MM.1S (cell line): ENCODE measurements at regions not wholly inside any gene's neighbourhood (a gene's known extent, or its start where the extent isn't known, plus 50 kb on each side); places are given as distances from the start of the nearest gene placed in this dataset.

Experiments
- DNase-seq: peaks from one replicate; pipeline ENCODE4 v3.0.0-alpha.2; 2015
- H2AFZ ChIP-seq: fragments of 300-600 bp; sonication (generic); 2 replicates; pipeline ENCODE4 v1.6.0; 2016; ENCODE audit warnings: antibody characterized with exemption, low read length
- H3F3A ChIP-seq: fragments of 300-600 bp; sonication (generic); 2 replicates; pipeline ENCODE4 v1.6.1; 2016; ENCODE audit warnings: mild to moderate bottlenecking, antibody characterized with exemption, low read length, moderate library complexity, mixed read lengths; ENCODE audit not compliant: insufficient read depth
- H3K27ac ChIP-seq: fragments of 300-600 bp; sonication (generic); 2 replicates; pipeline ENCODE4 v1.5.1; 2016; ENCODE audit warnings: mild to moderate bottlenecking, low read length
- H3K27me3 ChIP-seq: fragments of 300-600 bp; sonication (generic); replicated peaks from 2 replicates; pipeline ENCODE4 v1.6.0; 2016; ENCODE audit warnings: low read length; ENCODE audit not compliant: insufficient read depth
- H3K36me3 ChIP-seq: fragments of 300-600 bp; sonication (generic); replicated peaks from 2 replicates; pipeline ENCODE4 v1.6.1; 2016; ENCODE audit warnings: mild to moderate bottlenecking, low read length, mixed read lengths; ENCODE audit not compliant: insufficient read depth
- H3K4me1 ChIP-seq: fragments of 300-600 bp; sonication (generic); 2 replicates; pipeline ENCODE4 v1.6.1; 2016; ENCODE audit warnings: low read length, mixed read lengths
- H3K4me2 ChIP-seq: fragments of 300-600 bp; sonication (generic); 2 replicates; pipeline ENCODE4 v1.6.0; 2016; ENCODE audit warnings: low read depth, low read length
- H3K4me3 ChIP-seq: fragments of 300-600 bp; sonication (generic); 2 replicates; pipeline ENCODE4 v1.5.1; 2016; ENCODE audit warnings: low read length, mixed read lengths
- H3K79me2 ChIP-seq: fragments of 300-600 bp; sonication (generic); 2 replicates; pipeline ENCODE4 v1.6.1; 2016; ENCODE audit warnings: mixed run types, low read length, mixed read lengths
- H3K9ac ChIP-seq: fragments of 300-600 bp; sonication (generic); 2 replicates; pipeline ENCODE4 v1.6.1; 2016; ENCODE audit warnings: low read length, mixed read lengths
- H3K9me2 ChIP-seq: fragments of 300-600 bp; sonication (generic); replicated peaks from 2 replicates; pipeline ENCODE4 v1.6.1; 2016; ENCODE audit warnings: mild to moderate bottlenecking, low read length, mixed read lengths; ENCODE audit not compliant: insufficient read depth
- H3K9me3 ChIP-seq: fragments of 300-600 bp; sonication (generic); replicated peaks from 2 replicates; pipeline ENCODE4 v1.6.1; 2016; ENCODE audit warnings: mild to moderate bottlenecking, low read length, mixed read lengths; ENCODE audit not compliant: insufficient read depth
- H4K20me1 ChIP-seq: fragments of 300-600 bp; sonication (generic); 2 replicates; pipeline ENCODE4 v1.6.1; 2016; ENCODE audit warnings: mild to moderate bottlenecking, low read length, moderate library complexity, mixed read lengths; ENCODE audit not compliant: insufficient read depth
- EZH2 ChIP-seq: fragments of 300-600 bp; sonication (generic); optimal IDR thresholded peaks from 2 replicates; pipeline ENCODE3; 2017; ENCODE audit warnings: low read depth, mild to moderate bottlenecking, antibody characterized with exemption, low read length, mixed read lengths
- EZH2phosphoT487 ChIP-seq: fragments of 300-600 bp; sonication (generic); IDR thresholded peaks from 2 replicates; pipeline ENCODE4 v1.6.1; 2018; ENCODE audit warnings: antibody characterized with exemption, low read length
- TF ChIP-seq, protein P1 (sequence below): fragments of 300-600 bp; sonication (generic); IDR thresholded peaks from 2 replicates; pipeline ENCODE4 v1.5.1; 2016; ENCODE audit warnings: antibody characterized with exemption, low read length, mixed read lengths

GRCh38 chr4:71125137-71125536, 131.7 kb downstream of the DCK start:
- H3K36me3 ChIP-seq = no peaks in the 10 kb centered on the region
- no peak overlapping the region for H3K27ac ChIP-seq
- no peaks in the 10 kb centered on the region for H4K20me1 ChIP-seq
- no peaks in the 10 kb centered on the region for H3F3A ChIP-seq
- no peaks in the 10 kb centered on the region for H3K27me3 ChIP-seq
- no peak overlapping the region for H3K9ac ChIP-seq
- H3K4me3 ChIP-seq = no peak overlapping the region
- H2AFZ ChIP-seq = no peak overlapping the region
- no peaks in the 10 kb centered on the region for H3K9me2 ChIP-seq
- H3K4me1 ChIP-seq = no peaks in the 10 kb centered on the region
- TF ChIP-seq EZH2 (no peak), EZH2phosphoT487 (no peak)
- TF ChIP-seq, protein P1, sequence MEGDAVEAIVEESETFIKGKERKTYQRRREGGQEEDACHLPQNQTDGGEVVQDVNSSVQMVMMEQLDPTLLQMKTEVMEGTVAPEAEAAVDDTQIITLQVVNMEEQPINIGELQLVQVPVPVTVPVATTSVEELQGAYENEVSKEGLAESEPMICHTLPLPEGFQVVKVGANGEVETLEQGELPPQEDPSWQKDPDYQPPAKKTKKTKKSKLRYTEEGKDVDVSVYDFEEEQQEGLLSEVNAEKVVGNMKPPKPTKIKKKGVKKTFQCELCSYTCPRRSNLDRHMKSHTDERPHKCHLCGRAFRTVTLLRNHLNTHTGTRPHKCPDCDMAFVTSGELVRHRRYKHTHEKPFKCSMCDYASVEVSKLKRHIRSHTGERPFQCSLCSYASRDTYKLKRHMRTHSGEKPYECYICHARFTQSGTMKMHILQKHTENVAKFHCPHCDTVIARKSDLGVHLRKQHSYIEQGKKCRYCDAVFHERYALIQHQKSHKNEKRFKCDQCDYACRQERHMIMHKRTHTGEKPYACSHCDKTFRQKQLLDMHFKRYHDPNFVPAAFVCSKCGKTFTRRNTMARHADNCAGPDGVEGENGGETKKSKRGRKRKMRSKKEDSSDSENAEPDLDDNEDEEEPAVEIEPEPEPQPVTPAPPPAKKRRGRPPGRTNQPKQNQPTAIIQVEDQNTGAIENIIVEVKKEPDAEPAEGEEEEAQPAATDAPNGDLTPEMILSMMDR = no peak
- DNase-seq = no peak
- no peak overlapping the region for H3K4me2 ChIP-seq
- no peaks in the 10 kb centered on the region for H3K79me2 ChIP-seq
- H3K9me3 ChIP-seq = no peaks in the 10 kb centered on the region

DNA sequence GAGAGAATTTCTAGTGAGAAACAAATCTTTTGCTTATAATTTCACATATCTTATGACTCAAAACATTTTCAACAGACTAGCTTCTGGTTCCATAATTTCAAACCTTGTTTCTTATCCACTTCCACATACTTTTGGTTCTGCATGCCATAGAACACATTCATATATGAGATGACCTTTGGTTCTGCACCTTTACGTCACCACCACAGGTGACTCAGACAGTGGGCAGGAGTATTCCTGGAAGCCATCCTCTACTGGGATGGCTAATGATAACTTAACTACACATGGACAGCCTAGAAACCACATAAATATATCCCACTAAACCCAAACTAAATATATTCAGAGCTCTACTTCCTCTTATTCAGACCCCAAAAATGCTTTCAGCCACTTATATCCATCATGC, 133.3 kb downstream of the DCK start:
- Histone ChIP-seq H3K9ac (no peak overlapping the region), H3K36me3 (no peaks in the 10 kb centered on the region), H3K4me1 (no peaks in the 10 kb centered on the region), H3K27me3 (no peaks in the 10 kb centered on the region), H2AFZ (no peak overlapping the region), H3K79me2 (no peaks in the 10 kb centered on the region), H4K20me1 (no peaks in the 10 kb centered on the region), H3F3A (no peaks in the 10 kb centered on the region), H3K9me3 (no peaks in the 10 kb centered on the region), H3K27ac (no peak overlapping the region), H3K4me2 (no peak overlapping the region), H3K4me3 (no peak overlapping the region), H3K9me2 (no peaks in the 10 kb centered on the region)
- TF ChIP-seq EZH2phosphoT487 (no peak), EZH2 (no peak)
- TF ChIP-seq, protein P1 = no peak
- DNase-seq = no peak

DNA sequence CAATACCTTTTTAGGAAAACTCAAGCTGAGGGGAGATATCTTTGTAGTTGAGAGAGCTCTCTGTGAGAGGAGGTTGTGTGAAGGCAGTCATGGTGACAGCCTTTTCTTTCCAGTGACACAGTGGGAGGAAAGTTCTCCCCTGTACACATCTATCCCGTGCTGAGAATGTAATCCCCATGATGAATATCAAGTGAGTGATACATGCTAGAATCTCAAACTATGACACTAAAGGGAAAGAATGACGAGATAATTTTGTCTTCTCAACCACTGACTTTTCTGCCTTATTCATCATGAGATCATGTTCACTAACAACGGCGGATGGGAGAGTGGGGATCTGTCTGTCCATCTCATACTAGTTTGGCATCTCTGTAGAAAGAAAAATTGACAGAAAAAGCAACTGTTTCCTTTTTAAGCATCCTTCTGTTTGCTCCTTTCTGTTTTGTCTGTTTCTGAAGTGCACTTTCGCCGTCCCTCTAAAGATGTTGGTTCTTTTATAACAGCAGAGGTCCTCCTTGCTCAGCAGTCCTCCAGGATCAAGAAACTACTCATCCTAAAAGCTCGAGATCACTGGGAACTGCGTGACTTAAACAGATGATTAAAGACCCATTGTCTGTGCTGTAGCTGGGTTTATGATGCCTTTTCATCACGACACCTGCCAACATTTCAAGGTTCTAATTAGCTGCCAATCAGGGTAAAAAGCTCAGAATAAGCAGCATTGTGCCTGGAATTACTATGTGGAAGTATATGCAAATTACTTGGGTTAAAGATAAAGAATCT, 137.6 kb downstream of the DCK start:
- TF ChIP-seq EZH2phosphoT487 (no peak), EZH2 (no peak)
- TF ChIP-seq, protein P1 = no peak
- no peaks in the 10 kb centered on the region for H3K4me1 ChIP-seq
- no peak overlapping the region for H2AFZ ChIP-seq
- H3K27ac ChIP-seq = no peak overlapping the region
- H3F3A ChIP-seq = no peaks in the 10 kb centered on the region
- no peaks in the 10 kb centered on the region for H3K9me2 ChIP-seq
- no peak overlapping the region for H3K4me3 ChIP-seq
- H3K79me2 ChIP-seq = no peaks in the 10 kb centered on the region
- no peak for DNase-seq
- H3K36me3 ChIP-seq = no peaks in the 10 kb centered on the region
- no peaks in the 10 kb centered on the region for H4K20me1 ChIP-seq
- H3K4me2 ChIP-seq = no peak overlapping the region
- H3K9ac ChIP-seq = no peak overlapping the region
- H3K27me3 ChIP-seq = no peaks in the 10 kb centered on the region
- no peaks in the 10 kb centered on the region for H3K9me3 ChIP-seq
